ENCODE measurements at regions not wholly inside any gene's neighbourhood (a gene's known extent, or its start where the extent isn't known, plus 50 kb on each side); places are given as distances from the start of the nearest gene placed in this dataset.
"Not testable (repeated sequence)": the region's sequence is repeated elsewhere in the genome, so short reads cannot be mapped to it uniquely, and the experiment has no call there.

- TF ChIP-seq, protein P1, sequence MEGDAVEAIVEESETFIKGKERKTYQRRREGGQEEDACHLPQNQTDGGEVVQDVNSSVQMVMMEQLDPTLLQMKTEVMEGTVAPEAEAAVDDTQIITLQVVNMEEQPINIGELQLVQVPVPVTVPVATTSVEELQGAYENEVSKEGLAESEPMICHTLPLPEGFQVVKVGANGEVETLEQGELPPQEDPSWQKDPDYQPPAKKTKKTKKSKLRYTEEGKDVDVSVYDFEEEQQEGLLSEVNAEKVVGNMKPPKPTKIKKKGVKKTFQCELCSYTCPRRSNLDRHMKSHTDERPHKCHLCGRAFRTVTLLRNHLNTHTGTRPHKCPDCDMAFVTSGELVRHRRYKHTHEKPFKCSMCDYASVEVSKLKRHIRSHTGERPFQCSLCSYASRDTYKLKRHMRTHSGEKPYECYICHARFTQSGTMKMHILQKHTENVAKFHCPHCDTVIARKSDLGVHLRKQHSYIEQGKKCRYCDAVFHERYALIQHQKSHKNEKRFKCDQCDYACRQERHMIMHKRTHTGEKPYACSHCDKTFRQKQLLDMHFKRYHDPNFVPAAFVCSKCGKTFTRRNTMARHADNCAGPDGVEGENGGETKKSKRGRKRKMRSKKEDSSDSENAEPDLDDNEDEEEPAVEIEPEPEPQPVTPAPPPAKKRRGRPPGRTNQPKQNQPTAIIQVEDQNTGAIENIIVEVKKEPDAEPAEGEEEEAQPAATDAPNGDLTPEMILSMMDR (IDR thresholded peaks at IDR 0.05; ENCODE audit: low read depth, low read length, missing control alignments) = no peak
- no peak for DNase-seq (ENCODE audit: extremely low read depth, low read depth)
These were observed 100.4 kb upstream of the SATB2 start for GRCh38 chr2:199558156-199558555.

DNA sequence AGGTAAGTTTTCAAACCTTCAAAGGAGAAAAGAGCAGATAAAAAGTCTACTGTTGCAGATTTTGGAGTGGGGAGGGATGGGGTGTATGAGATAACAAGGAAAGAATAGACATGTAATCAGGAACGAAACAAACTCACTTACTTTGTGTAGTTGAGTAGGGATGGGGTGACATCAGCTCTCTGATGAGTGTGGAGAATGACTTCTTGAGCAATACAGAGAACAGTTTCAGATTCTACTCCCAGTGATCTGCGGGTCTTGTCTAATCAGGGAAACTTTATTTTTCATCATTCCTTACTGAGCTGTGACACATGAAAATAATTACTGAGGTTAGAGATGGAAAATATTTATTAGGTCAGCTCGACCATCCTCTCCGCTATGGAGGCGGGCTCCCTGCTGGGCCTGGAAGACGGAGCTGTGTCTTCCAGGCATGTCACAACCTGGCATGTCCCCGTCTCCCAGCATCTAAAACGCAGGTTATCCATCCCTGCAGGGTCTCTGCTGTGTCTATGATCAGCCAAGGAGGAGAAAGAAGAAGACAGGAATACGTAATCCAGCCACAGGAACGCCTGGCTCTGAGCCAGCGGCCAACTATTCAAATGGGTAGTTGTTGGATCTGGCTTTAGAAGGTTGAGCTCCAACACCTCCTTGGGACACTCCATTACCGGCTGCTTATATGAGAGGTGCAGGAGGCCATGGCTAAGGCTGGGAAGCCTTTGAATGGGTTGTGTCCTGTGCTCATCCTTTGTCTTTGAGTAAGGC, 99.0 kb upstream of the SATB2 start:
- TF ChIP-seq, protein P1 (IDR thresholded peaks at IDR 0.05; ENCODE audit: low read depth, low read length, missing control alignments) = no peak
- DNase-seq (ENCODE audit: extremely low read depth, low read depth) = no peak

More at GRCh38 chr2:199558156-199558555, 100.4 kb upstream of the SATB2 start:
- no peak overlapping the region for H3K4me3 ChIP-seq (replicated peaks; ENCODE audit: low read depth, low read length)

GRCh38 chr2:199554026-199554425, 96.3 kb upstream of the SATB2 start:
- TF ChIP-seq, protein P1 (IDR thresholded peaks at IDR 0.05; ENCODE audit: low read depth, low read length, missing control alignments) = no peak
- DNase-seq (ENCODE audit: extremely low read depth, low read depth) = no peak
- H3K4me3 ChIP-seq (replicated peaks; ENCODE audit: low read depth, low read length) = no peak overlapping the region

More for the DNA sequence above, 99.0 kb upstream of the SATB2 start:
- no peak overlapping the region for H3K4me3 ChIP-seq (replicated peaks; ENCODE audit: low read depth, low read length)

DNA sequence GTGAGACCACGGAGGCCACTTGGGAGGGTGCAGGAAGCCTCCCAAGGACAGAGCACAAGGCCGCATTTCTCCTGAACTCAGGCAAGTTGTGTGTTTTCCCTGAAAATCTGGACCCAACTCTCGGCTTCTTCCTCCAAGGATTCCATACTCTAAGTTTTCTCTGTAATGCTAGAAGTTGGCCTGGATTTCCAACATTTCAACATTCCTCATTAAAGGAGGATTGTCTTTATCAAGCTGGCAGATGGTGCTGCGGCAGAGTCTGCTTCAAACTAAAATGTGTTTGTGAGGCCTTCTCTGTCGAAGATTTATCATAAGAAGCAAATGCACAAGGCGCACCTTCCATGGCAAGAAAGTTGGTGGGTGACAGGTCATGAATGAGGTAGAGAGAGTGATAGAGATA, 94.4 kb upstream of the SATB2 start:
- TF ChIP-seq, protein P1 (IDR thresholded peaks at IDR 0.05; ENCODE audit: low read depth, low read length, missing control alignments) = no peak
- no peak overlapping the region for H3K4me3 ChIP-seq (replicated peaks; ENCODE audit: low read depth, low read length)
- DNase-seq (ENCODE audit: extremely low read depth, low read depth) = no peak

- no peak overlapping the region for H3K4me3 ChIP-seq (replicated peaks; ENCODE audit: low read depth, low read length)
- TF ChIP-seq, protein P1 (IDR thresholded peaks at IDR 0.05; ENCODE audit: low read depth, low read length, missing control alignments) = no peak
- no peak for DNase-seq (ENCODE audit: extremely low read depth, low read depth)
These were observed 86.0 kb upstream of the SATB2 start for GRCh38 chr2:199543606-199544172.

DNA sequence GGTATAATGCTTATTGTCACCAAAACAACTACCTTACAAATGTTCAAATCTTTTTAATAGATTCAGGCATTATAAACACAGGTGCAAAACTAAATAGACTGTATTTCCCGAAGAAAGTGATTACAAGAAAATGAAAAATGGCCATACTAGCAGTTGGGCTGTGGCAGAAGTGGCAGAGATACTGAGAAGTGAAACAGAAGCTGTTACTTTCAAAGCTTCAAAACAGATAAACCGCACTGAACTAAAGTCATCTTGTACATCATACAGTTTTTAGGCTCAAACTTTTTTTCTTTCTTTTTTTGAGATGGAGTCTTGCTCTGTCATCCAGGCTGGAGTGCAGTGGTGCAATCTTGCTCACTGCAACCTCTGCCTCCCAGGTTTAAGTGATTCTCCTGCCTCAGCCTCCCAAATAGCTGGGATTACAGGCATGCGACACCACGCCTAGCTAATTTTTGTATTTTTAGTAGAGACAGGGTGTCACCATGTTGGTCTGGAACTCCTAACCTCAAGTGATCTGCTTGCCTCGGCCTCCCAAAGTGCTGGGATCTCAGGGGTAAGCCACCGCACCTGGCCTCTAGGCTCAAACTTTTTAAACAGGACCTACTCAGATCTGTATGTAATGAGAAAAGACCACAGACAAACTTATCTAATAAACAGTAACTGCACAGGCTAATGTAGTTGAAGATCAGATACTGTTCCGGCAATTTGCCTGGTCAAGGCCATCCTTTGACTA, 77.9 kb upstream of the SATB2 start:
- TF ChIP-seq, protein P1 (IDR thresholded peaks at IDR 0.05; ENCODE audit: low read depth, low read length, missing control alignments) = no peak
- DNase-seq (ENCODE audit: extremely low read depth, low read depth) = no peak
- no peak overlapping the region for H3K4me3 ChIP-seq (replicated peaks; ENCODE audit: low read depth, low read length)

GRCh38 chr2:199533873-199534272, 76.1 kb upstream of the SATB2 start:
- not testable (repeated sequence) for DNase-seq (ENCODE audit: extremely low read depth, low read depth); H3K4me3 ChIP-seq (replicated peaks; ENCODE audit: low read depth, low read length)
